ENCODE measurements at regions not wholly inside any gene's neighbourhood (a gene's known extent, or its start where the extent isn't known, plus 50 kb on each side); places are given as distances from the start of the nearest gene placed in this dataset.

GRCh38 chr10:8428654-8429053 lies 374.2 kb downstream of the GATA3 start:
- TF ChIP-seq RARB (CRISPR knock-in tag; IDR thresholded peaks at IDR 0.05) (no peak), ZFP30 (CRISPR knock-in tag; IDR thresholded peaks at IDR 0.05) (no peak), ZC3H10 (CRISPR knock-in tag; IDR thresholded peaks at IDR 0.05) (no peak), TOX (CRISPR knock-in tag; IDR thresholded peaks at IDR 0.05; ENCODE audit: borderline replicate concordance) (no peak), POU6F1 (CRISPR knock-in tag; IDR thresholded peaks at IDR 0.05; ENCODE audit: borderline replicate concordance, low read depth) (no peak), ISL1 (CRISPR knock-in tag; IDR thresholded peaks at IDR 0.05) (no peak), BACH2 (CRISPR knock-in tag; IDR thresholded peaks at IDR 0.05; ENCODE audit: borderline replicate concordance) (no peak), ZFP3 (CRISPR knock-in tag; IDR thresholded peaks at IDR 0.05) (no peak), ESRRG (CRISPR knock-in tag; IDR thresholded peaks at IDR 0.05) (no peak), ZNF565 (CRISPR knock-in tag; conservative IDR thresholded peaks at IDR 0.05; ENCODE audit: low read depth) (no peak)
- TF ChIP-seq, protein P1, sequence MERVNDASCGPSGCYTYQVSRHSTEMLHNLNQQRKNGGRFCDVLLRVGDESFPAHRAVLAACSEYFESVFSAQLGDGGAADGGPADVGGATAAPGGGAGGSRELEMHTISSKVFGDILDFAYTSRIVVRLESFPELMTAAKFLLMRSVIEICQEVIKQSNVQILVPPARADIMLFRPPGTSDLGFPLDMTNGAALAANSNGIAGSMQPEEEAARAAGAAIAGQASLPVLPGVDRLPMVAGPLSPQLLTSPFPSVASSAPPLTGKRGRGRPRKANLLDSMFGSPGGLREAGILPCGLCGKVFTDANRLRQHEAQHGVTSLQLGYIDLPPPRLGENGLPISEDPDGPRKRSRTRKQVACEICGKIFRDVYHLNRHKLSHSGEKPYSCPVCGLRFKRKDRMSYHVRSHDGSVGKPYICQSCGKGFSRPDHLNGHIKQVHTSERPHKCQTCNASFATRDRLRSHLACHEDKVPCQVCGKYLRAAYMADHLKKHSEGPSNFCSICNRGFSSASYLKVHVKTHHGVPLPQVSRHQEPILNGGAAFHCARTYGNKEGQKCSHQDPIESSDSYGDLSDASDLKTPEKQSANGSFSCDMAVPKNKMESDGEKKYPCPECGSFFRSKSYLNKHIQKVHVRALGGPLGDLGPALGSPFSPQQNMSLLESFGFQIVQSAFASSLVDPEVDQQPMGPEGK (CRISPR knock-in tag; IDR thresholded peaks at IDR 0.05; ENCODE audit: borderline replicate concordance) = no peak
